H1 (cell line): ENCODE measurements at regions not wholly inside any gene's neighbourhood (a gene's known extent, or its start where the extent isn't known, plus 50 kb on each side); places are given as distances from the start of the nearest gene placed in this dataset.

Experiments used
- RNF2 ChIP-seq: fragments of 200-900, 300-1000 bp; sonication (generic); IDR thresholded peaks from 2 replicates; pipeline ENCODE4 v1.7.1; 2016; ENCODE audit warnings: borderline replicate concordance, low read depth, mild to moderate bottlenecking, antibody characterized with exemption, low read length; ENCODE audit not compliant: poor library complexity, severe bottlenecking; ENCODE audit errors: missing control alignments

GRCh38 chr16:86324320-86324719 lies 186.0 kb upstream of the FOXF1 start (continued):
- TF ChIP-seq RNF2, result no peak
